ENCODE measurements at regions not wholly inside any gene's neighbourhood (a gene's known extent, or its start where the extent isn't known, plus 50 kb on each side); places are given as distances from the start of the nearest gene placed in this dataset.
A peak's percentile ranks its signal among the peaks of the same experiment; 100 is the strongest.

- no peaks in the 10 kb centered on the region for H3K27me3 ChIP-seq
- no peak overlapping the region for H3K27ac ChIP-seq
- WGBS, 2 donors: 78 to 95% methylated on average over 3 of the region's 3 CpGs
- H3K36me3 ChIP-seq: no peaks in the 10 kb centered on the region
- H3K4me3 ChIP-seq: no peak overlapping the region
- peaks cover 0 to 11% (median 0%) of the 10 kb centered on the region in 4 donors for H3K9me3 ChIP-seq
- H3K4me1 ChIP-seq: no peaks in the 10 kb centered on the region
- no peak for TF ChIP-seq CTCF (IDR thresholded peaks at IDR 0.05)
- no peak for TF ChIP-seq POLR2A (IDR thresholded peaks at IDR 0.05)
- no peak for TF ChIP-seq EP300 (IDR thresholded peaks at IDR 0.05)
- DNase-seq (ENCODE audit: low spot score in 2 of 2): no peak
Measured at GRCh38 chr5:133876266-133876665, 92.2 kb downstream of the C5orf15 start.

GRCh38 chr5:133875179-133875578, 93.2 kb downstream of the C5orf15 start:
- no peak for DNase-seq (ENCODE audit: low spot score in 2 of 2)
- no peaks in the 10 kb centered on the region for H3K36me3 ChIP-seq
- H3K27me3 ChIP-seq: no peaks in the 10 kb centered on the region
- WGBS, 2 donors: 95 to 97% methylated on average over 1 of the region's 1 CpG
- H3K9me3 ChIP-seq: peaks cover 0 to 11% (median 0%) of the 10 kb centered on the region in 4 donors
- no peak overlapping the region for H3K27ac ChIP-seq
- no peak overlapping the region for H3K4me3 ChIP-seq
- no peak for TF ChIP-seq POLR2A (IDR thresholded peaks at IDR 0.05)
- TF ChIP-seq CTCF (IDR thresholded peaks at IDR 0.05): no peak
- no peak for TF ChIP-seq EP300 (IDR thresholded peaks at IDR 0.05)
- no peaks in the 10 kb centered on the region for H3K4me1 ChIP-seq

GRCh38 chr5:133873449-133873848, 95.0 kb downstream of the C5orf15 start:
- H3K4me1 ChIP-seq: peaks cover 0 to 10% (median 2%) of the 10 kb centered on the region in 4 donors
- H3K4me3 ChIP-seq: no peak overlapping the region
- WGBS, 2 donors: 42 to 60% methylated on average over 2 of the region's 2 CpGs
- no peaks in the 10 kb centered on the region for H3K36me3 ChIP-seq
- no peak for DNase-seq (ENCODE audit: low spot score in 2 of 2)
- TF ChIP-seq POLR2A (IDR thresholded peaks at IDR 0.05): no peak
- no peak for TF ChIP-seq CTCF (IDR thresholded peaks at IDR 0.05)
- no peak for TF ChIP-seq EP300 (IDR thresholded peaks at IDR 0.05)
- peaks cover 0 to 11% (median 0%) of the 10 kb centered on the region in 4 donors for H3K9me3 ChIP-seq
- no peak overlapping the region for H3K27ac ChIP-seq
- H3K27me3 ChIP-seq: no peaks in the 10 kb centered on the region

GRCh38 chr5:133870661-133871060, 97.8 kb downstream of the C5orf15 start:
- TF ChIP-seq CTCF (IDR thresholded peaks at IDR 0.05): no peak
- no peak for TF ChIP-seq POLR2A (IDR thresholded peaks at IDR 0.05)
- no peak for TF ChIP-seq EP300 (IDR thresholded peaks at IDR 0.05)
- DNase-seq (ENCODE audit: low spot score in 2 of 2): no peak
- H3K27ac ChIP-seq: no peak overlapping the region

GRCh38 chr5:133869519-133870335, 98.7 kb downstream of the C5orf15 start:
- peak; percentile 9 to 28 for DNase-seq (ENCODE audit: low spot score in 2 of 2)
- Histone ChIP-seq H3K9me3 (peaks cover 0 to 11% (median 0%) of the 10 kb centered on the region in 4 donors), H3K36me3 (no peaks in the 10 kb centered on the region), H3K27ac (no peak overlapping the region), H3K4me3 (no peak overlapping the region), H3K4me1 (peaks cover 0 to 10% (median 2%) of the 10 kb centered on the region in 4 donors), H3K27me3 (no peaks in the 10 kb centered on the region)
- WGBS, 2 donors: 46 to 50% methylated on average over 13 of the region's 13 CpGs
- TF ChIP-seq POLR2A (IDR thresholded peaks at IDR 0.05) (no peak), CTCF (IDR thresholded peaks at IDR 0.05) (no peak), EP300 (IDR thresholded peaks at IDR 0.05) (no peak)

More at GRCh38 chr5:133870661-133871060, 97.8 kb downstream of the C5orf15 start:
- Histone ChIP-seq H3K4me1 (peaks cover 0 to 10% (median 2%) of the 10 kb centered on the region in 4 donors), H3K9me3 (peaks cover 0 to 11% (median 0%) of the 10 kb centered on the region in 4 donors), H3K4me3 (no peak overlapping the region), H3K36me3 (no peaks in the 10 kb centered on the region), H3K27me3 (no peaks in the 10 kb centered on the region)

All from tibial nerve (tissue), 4 donors.